HepG2 (cell line): ENCODE measurements at regions not wholly inside any gene's neighbourhood (a gene's known extent, or its start where the extent isn't known, plus 50 kb on each side); places are given as distances from the start of the nearest gene placed in this dataset.

Source experiments
- ARNTL ChIP-seq: sonication (generic); formaldehyde crosslinking; IDR thresholded peaks from 2 replicates; pipeline ENCODE4 v1.4.0; 2020; ENCODE audit warnings: mild to moderate bottlenecking, missing genetic modification reagents
- ZNF34 ChIP-seq: sonication (generic); formaldehyde crosslinking; IDR thresholded peaks from 2 replicates; pipeline ENCODE4 v1.4.0; 2020; ENCODE audit warnings: mild to moderate bottlenecking, missing genetic modification reagents, borderline replicate concordance
- ZNF850 ChIP-seq: sonication (generic); formaldehyde crosslinking; conservative IDR thresholded peaks from 2 replicates; pipeline ENCODE4 v1.9.0; 2021; ENCODE audit warnings: mild to moderate bottlenecking, missing genetic modification reagents
- TF ChIP-seq, protein P1 (sequence below): IDR thresholded peaks from 2 replicates; pipeline ENCODE4 v1.6.1; 2016; ENCODE audit warnings: low read depth

DNA sequence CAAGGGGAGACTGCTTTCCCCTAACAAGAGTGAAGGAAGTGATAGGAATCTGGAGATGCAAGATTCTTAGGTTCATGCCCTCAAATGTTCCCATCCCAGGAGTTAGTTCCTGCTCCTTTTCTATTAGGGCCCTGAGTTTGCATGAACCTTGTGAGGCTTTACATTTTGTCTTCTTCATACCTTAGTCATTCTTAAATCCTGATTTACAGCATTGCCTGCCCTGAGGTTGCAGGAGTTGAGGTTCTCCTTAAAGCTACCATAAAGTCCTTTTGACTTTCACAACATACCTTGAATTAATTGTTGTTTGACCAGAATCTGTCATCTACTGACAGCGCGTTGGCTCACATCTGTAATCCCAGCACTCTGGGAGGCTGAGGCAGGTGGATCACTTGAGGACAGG is 151.5 kb upstream of the ABCA1 start:
- TF ChIP-seq ZNF34 (CRISPR knock-in tag) (no peak), ARNTL (CRISPR knock-in tag) (no peak), ZNF850 (CRISPR knock-in tag) (no peak)
- TF ChIP-seq, protein P1, sequence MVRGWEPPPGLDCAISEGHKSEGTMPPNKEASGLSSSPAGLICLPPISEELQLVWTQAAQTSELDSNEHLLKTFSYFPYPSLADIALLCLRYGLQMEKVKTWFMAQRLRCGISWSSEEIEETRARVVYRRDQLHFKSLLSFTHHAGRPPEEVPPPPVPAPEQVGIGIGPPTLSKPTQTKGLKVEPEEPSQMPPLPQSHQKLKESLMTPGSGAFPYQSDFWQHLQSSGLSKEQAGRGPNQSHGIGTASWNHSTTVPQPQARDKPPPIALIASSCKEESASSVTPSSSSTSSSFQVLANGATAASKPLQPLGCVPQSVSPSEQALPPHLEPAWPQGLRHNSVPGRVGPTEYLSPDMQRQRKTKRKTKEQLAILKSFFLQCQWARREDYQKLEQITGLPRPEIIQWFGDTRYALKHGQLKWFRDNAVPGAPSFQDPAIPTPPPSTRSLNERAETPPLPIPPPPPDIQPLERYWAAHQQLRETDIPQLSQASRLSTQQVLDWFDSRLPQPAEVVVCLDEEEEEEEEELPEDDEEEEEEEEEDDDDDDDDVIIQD = no peak
